HG02973 (cell line): ENCODE measurements at regions not wholly inside any gene's neighbourhood (a gene's known extent, or its start where the extent isn't known, plus 50 kb on each side); places are given as distances from the start of the nearest gene placed in this dataset.
A peak's percentile ranks its signal among the peaks of the same experiment; 100 is the strongest.
"Not testable (repeated sequence)": the region's sequence is repeated elsewhere in the genome, so short reads cannot be mapped to it uniquely, and the experiment has no call there.

Source experiments
- ATAC-seq: cut with Tn5 transposase; IDR thresholded peaks from one replicate; pipeline ENCODE4 v1.9.1; 2021; ENCODE audit warnings: moderate library complexity; ENCODE audit not compliant: unreplicated experiment

GRCh38 chr9:104323967-104324694 is 179.9 kb upstream of the OR13F1 start:
- not testable (repeated sequence) for ATAC-seq

DNA sequence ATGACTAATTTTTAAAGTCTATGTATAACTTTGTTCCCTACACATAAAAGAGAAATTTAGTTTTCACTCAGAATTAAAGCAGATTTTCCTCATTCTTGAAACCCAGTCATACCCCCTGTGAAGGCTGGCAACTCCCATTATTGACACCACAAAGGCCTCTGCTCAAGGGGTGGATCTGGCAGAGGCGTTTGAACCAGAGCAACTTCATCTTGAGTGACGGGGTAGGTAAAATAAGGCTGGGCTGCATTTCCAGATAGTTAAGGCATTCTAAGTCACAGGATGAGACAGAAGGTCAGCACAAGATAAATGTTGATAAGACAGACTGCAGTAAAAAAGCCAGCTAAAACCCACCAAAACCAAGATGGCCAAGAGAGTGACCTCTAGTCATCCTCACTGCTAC is 177.2 kb upstream of the OR13F1 start:
- no peak for ATAC-seq

GRCh38 chr9:104329245-104329644 is 174.8 kb upstream of the OR13F1 start:
- no peak for ATAC-seq

- ATAC-seq = no peak
These were observed 173.2 kb upstream of the OR13F1 start for GRCh38 chr9:104330841-104331240.

DNA sequence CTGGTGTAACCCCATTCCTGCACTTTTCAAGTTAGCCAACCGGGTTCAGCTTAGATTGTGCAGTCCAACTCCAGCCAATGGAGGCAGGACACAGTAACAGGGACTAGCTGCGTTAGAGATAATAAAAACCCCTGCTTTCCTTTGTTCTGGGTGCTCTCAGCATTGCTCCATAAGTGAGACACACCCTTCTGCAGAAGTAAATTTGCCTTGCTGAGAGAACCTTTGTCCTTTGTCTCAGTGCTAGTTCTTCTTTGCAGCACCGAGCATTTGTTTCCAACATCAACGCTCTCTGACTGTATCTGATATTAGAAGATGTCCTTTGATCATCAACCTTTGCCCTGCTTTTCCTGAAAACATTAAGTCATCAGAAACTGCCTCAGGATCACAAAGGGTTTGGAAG is 169.5 kb upstream of the OR13F1 start:
- ATAC-seq = no peak

DNA sequence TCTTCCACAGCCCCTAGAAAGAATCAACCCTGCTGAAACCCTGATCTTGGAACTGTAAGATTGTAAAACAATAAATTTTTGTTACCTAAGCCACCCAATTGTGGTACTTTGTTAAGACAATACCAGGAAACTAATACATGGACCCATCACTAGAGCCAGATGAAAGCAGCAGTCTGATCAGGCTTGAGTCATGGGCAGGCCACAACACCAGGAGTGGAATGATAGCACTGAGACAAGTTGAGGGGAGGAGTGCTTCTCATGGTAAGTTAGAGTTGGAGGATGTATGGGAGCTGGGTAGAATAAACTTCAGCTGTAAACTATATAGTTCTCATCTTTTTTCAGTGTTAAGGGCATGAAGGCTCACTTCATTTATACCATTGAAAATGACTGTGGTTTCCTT is 164.4 kb upstream of the OR13F1 start:
- no peak for ATAC-seq

DNA sequence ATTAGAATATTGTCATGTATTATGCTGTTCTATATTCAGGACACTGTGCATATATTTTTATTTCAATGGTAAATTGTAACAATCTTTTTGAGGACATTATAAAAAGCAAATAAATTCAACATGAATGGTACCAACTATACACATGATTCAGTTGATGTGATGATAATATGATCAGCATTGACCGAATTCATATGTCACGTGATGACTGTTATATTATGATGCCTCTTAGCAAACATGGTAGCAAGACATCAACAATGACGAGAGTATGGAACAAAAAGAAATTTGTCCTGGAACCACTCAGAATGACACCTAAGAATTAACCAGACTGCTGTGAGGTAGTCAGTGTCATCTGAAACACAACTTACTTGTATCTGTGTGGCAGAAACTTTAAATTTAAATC is 161.5 kb upstream of the OR13F1 start:
- no peak for ATAC-seq

DNA sequence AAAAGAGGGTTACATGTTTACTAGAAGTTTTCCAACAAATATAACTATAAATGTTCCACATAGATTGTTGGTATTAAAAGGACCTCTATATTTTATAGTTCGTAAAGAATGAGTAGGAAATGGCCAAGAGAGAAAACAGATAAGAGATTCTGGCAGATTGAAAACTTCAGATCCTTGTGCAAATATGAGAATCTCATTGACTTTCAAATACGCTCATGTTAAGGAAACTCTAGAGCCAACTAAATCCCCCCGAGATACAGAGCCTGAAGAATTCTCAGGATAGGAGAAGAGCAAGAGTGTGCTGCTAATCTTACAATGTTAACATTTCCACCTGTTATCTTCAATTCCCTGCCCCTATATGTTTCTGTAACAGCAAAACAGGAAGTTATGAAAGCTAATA is 159.0 kb upstream of the OR13F1 start:
- ATAC-seq = no peak

DNA sequence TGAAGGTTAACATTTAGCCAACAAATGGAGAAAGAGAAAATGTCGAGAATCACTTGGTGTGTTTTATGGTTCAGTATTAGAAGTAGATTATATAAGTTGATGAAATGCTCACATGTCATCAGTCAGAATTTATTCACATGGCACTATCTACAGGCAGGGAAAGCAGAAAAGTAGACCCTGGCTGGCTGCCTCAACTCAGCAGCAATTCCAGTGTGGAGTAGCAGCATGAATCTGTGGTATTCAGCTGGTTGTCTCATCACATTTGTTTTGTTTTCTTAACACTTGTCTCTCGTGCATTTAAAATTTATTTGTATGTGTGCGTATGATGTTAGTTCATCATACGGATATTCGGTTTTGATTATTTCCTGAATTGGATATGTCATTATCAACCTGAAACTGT is 153.5 kb upstream of the OR13F1 start:
- no peak for ATAC-seq

DNA sequence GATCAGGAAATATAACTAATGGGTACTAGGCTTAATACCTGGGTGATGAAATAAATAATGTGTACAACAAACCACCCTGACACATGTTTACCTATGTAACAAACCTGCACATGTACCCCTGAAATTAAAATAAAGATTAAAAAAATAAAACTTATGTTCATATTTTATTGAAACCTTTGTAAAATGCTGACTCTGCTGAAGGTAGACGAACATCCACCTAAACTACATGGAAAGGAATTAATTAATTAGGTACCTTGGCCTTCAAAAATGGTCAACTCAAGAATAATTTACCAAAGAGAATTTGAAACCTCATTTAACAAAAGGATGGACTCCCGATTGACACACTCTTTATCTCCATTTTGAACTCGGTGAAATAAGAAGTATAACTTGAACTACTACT is 152.3 kb upstream of the OR13F1 start:
- no peak for ATAC-seq

DNA sequence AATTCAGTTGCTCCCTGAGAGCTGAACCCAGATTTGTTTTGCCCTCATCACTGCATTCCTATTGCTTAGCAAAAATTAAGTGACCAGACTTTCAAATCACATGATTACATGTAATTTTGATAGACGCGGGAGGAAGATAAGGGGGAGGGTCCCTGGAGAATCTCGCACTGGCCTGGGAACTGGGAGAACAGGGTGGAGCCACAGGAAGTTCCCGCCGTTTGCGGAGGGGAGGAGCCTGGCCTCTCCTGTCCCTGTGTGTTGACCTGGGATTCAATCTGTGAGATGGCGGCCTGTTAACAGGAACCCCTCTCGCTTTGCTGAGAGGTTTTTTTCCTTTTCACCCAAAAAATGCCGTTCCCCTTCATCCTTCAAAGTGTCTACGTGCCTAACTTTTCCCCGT is 142.9 kb upstream of the OR13F1 start:
- no peak for ATAC-seq

DNA sequence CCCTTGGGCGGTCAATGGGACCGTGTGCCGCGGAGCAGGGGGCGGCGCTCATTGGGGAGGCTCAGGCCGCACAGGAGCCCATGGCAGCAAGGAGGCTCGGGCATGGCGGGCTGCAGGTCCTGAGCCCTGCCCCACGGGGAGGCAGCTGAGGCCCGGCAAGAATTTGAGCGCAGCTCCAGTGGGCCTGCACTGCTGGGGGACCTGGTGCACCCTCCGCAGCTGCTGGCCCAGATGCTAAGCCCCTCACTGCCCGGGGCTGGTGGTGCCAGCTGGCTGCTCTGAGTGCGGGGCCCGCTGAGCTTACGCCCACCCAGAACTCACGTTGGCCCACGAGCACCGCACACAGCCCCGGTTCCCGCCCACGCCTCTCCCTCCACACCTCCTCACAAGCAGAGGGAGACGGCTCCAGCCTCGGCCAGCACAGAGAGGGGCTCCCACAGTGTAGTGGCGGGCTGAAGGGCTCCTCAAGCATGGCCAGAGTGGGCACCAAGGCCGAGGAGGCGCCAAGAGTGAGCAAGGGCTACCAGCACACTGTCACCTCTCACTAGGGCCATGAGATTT is 141.1 kb upstream of the OR13F1 start:
- ATAC-seq = no peak

GRCh38 chr9:104367507-104367906 is 136.6 kb upstream of the OR13F1 start:
- no peak for ATAC-seq

DNA sequence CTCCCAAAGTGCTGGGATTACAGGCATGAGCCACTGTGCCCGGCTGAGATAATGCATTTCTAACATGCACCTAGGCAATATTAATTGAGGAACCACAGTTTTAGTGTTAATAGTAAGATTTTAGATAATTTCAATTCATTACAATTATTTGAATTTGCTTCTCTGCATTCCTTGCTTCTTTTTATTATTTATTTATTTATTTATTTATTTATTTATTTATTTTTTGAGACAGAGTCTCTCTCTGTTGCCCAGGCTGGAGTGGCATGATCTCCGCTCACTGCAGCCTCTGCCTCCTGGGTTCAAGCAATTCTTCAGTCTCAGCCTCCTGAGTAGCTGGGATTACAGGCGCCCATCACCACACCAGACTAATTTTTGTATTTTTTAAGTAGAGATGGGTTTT is 135.7 kb upstream of the OR13F1 start:
- ATAC-seq = not testable (repeated sequence)

DNA sequence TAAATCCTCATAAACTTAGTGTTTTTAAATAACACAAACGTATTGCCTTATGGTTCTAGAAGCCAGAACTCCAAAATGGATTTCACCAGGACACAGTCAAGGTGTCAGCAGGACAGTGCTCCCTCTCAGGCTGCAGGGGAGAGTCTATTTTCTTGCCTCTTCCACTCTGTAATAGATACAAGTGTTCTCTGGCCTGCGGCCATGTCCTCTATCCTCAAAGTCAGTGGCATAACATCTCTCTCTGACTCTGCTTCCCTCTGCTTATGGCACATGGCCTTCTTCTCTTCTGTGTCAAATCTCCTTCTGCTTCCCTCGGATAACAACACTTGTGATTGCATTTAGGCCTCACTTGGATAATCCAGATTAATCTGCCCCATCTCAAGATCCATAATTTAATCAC is 129.4 kb upstream of the OR13F1 start:
- ATAC-seq = no peak

GRCh38 chr9:104386013-104386412 is 118.0 kb upstream of the OR13F1 start:
- ATAC-seq = no peak

DNA sequence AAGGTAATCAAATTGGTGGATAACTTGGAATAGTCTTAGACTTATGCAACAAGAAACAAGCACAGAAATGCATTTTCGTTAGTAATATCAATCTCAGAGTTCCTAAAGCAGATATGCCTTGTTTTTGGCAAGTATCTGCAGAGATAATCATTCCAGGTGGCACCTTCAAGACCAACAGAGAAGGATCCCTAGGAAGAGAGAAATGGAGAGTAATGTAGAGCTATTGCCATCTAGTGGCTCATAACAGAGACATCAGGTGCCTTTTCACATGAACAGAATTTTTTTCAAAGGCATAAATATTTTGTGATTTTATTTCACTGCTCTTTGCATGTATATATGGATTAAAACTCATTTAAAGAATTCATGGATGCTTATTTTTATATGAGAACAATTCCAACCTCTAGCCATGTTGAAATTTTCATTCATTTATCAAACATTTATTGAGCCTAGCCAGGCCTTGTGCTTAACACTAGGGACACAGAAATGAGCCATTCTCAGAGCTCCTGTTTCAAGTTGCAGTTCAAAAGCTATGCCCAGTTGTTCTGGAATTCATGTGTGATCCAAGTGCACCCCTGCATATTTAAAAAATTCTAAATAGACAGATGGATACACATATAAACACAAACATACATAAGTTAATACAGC is 117.5 kb upstream of the OR13F1 start:
- peak; percentile 63 for ATAC-seq

DNA sequence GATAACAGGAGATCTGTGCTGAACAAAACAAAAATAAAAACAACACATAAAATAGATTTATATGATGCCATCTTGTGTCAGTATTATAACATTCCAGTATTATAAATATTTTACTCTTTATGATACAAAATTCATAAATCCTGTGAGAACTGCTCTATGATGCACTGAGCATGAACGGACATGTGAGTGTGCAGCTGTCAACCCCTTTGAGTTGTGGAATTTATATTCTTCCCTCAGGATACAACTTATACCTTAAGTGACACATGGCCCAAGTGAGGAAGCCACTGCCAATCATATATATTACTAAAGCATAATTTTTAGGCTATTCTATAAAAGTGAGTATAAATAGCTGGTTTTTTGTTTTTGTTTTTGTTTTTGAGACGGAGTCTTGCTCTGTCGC is 116.0 kb upstream of the OR13F1 start:
- ATAC-seq = no peak

- ATAC-seq = no peak
These were observed 114.7 kb upstream of the OR13F1 start for GRCh38 chr9:104389341-104389740.

DNA sequence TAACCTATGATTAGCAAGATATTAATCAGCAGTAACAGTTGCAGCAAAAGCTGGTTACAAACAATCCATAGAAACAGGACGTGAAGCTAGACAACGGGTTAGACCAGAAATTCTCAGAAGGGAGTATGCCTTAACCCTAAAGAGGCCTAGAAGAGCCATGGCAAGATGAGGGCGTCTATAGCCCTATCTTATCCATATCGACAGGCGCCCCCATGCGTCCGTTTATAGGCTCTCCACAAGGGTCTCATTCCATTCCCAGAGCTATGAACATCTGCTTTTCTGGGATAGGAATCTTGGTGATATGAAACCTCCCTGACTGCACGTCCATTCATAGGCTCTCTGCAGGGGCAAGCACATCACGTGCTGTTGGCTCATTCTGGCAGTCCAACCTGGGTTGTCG is 109.2 kb upstream of the OR13F1 start:
- not testable (repeated sequence) for ATAC-seq

- ATAC-seq = no peak
These were observed 91.8 kb upstream of the OR13F1 start for GRCh38 chr9:104412238-104412637.

DNA sequence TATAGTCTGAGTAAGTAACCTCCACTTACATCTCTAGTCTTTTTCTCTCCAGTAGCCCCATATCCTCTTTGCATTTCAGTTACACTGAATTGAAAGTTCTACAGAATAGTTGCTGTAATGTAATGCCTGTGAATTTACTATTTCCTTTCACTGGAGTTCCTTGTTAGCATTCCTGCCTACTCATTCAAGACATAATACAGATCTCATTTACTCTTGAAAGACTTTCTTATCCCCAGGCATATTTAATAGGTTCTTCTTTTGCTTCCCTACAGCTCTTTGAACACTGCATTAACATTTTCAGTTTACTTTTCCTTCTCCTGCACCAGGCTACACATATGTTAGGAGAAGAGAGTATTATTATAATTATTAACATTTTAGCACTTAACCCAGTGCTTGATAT is 87.6 kb upstream of the OR13F1 start:
- ATAC-seq = no peak

DNA sequence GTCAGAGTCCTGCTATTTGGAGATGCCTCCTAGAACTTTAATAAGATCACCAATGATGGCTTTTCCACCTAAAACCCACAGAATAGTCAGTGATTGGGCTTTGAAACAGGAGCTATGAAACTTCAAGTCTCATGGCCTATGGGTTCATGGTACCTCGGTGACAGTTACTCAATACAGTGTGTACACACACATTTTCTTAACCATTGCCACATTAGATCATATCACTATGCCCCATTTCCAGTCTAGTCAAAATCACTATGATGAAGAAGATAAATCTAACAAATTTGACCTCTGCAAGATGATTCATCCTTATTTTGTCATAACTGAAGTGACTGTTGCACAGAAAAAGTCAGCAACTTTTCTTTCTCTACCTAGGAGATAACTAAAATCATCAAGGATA is 86.8 kb upstream of the OR13F1 start:
- ATAC-seq = no peak
